NB4 (cell line): ENCODE measurements at regions not wholly inside any gene's neighbourhood (a gene's known extent, or its start where the extent isn't known, plus 50 kb on each side); places are given as distances from the start of the nearest gene placed in this dataset.

Experiments used
- DNase-seq: peaks from one replicate; pipeline ENCODE4 v3.0.0; 2010; ENCODE audit warnings: low read depth
- H3K4me3 ChIP-seq: one replicate; pipeline ENCODE4 v1.5.1; 2011; ENCODE audit warnings: mild to moderate bottlenecking, low read depth, low read length, moderate library complexity
- MAX ChIP-seq: IDR thresholded peaks from 2 replicates; pipeline ENCODE4 v1.6.1; 2011; ENCODE audit warnings: low read depth, low read length
- MYC ChIP-seq: IDR thresholded peaks from 2 replicates; pipeline ENCODE4 v1.6.1; 2011; ENCODE audit warnings: low read depth, low read length
- POLR2A ChIP-seq: IDR thresholded peaks from 2 replicates; pipeline ENCODE4 v1.6.1; 2011; ENCODE audit warnings: mild to moderate bottlenecking; ENCODE audit not compliant: insufficient read length; ENCODE audit errors: extremely low read depth
- TF ChIP-seq, protein P1 (sequence below): IDR thresholded peaks from one replicate; pipeline ENCODE4 v1.5.1; 2012; ENCODE audit warnings: low read depth, low read length

- H3K4me3 ChIP-seq: no peak overlapping the region
- no peak for DNase-seq
- TF ChIP-seq MAX: no peak
- TF ChIP-seq, protein P1, sequence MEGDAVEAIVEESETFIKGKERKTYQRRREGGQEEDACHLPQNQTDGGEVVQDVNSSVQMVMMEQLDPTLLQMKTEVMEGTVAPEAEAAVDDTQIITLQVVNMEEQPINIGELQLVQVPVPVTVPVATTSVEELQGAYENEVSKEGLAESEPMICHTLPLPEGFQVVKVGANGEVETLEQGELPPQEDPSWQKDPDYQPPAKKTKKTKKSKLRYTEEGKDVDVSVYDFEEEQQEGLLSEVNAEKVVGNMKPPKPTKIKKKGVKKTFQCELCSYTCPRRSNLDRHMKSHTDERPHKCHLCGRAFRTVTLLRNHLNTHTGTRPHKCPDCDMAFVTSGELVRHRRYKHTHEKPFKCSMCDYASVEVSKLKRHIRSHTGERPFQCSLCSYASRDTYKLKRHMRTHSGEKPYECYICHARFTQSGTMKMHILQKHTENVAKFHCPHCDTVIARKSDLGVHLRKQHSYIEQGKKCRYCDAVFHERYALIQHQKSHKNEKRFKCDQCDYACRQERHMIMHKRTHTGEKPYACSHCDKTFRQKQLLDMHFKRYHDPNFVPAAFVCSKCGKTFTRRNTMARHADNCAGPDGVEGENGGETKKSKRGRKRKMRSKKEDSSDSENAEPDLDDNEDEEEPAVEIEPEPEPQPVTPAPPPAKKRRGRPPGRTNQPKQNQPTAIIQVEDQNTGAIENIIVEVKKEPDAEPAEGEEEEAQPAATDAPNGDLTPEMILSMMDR: no peak
Observed at GRCh38 chr2:53259395-53260009, 508.1 kb upstream of the CHAC2 start.

DNA sequence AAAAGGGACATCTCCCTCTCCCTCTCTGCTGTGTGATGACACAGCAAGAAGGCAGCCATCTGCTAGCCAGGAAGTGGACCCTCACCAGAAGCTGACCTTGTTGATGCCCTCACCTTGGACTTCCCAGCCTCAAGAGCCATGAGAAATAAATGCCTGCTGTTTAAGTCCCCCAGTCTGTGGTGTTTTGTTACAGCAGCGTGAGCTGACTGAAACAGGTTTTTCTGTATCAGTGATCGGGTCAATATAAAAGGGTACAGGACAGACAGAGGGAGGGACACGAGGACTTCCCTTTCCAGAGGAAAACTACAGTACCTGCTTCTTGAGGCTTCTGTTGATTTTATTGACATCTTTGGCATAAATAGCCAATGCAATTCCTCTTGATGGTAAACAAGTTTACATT, 510.3 kb upstream of the CHAC2 start:
- no peak for DNase-seq
- no peak for TF ChIP-seq MYC
- no peak for TF ChIP-seq POLR2A
- TF ChIP-seq MAX: no peak
- H3K4me3 ChIP-seq: no peak overlapping the region

- TF ChIP-seq, protein P1: no peak
- no peak for TF ChIP-seq MAX
- H3K4me3 ChIP-seq: no peak overlapping the region
- no peak for DNase-seq
Observed at GRCh38 chr2:53253244-53253643, 514.4 kb upstream of the CHAC2 start.

DNA sequence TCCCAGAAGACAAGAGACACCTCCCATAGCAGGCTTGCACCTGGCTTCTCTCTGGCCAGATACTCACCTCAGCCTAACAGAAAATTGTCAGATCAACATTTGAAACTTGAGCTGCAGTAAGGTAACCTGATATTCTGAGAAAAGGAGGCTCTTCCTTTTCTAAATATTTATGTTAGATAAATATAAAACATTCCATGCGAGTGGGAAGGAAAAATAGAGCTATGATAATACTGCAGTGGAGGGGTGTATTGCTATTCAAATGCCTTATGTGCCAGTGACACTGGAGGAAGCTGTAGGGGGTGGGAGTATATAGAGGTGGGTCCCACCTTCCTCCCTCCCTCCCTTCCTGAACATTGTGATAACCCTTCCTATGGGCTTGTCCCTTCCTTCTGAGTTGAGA, 515.5 kb upstream of the CHAC2 start:
- DNase-seq: no peak
- H3K4me3 ChIP-seq: no peak overlapping the region
- TF ChIP-seq MYC (no peak), POLR2A (no peak), MAX (no peak)
- TF ChIP-seq, protein P1: no peak

DNA sequence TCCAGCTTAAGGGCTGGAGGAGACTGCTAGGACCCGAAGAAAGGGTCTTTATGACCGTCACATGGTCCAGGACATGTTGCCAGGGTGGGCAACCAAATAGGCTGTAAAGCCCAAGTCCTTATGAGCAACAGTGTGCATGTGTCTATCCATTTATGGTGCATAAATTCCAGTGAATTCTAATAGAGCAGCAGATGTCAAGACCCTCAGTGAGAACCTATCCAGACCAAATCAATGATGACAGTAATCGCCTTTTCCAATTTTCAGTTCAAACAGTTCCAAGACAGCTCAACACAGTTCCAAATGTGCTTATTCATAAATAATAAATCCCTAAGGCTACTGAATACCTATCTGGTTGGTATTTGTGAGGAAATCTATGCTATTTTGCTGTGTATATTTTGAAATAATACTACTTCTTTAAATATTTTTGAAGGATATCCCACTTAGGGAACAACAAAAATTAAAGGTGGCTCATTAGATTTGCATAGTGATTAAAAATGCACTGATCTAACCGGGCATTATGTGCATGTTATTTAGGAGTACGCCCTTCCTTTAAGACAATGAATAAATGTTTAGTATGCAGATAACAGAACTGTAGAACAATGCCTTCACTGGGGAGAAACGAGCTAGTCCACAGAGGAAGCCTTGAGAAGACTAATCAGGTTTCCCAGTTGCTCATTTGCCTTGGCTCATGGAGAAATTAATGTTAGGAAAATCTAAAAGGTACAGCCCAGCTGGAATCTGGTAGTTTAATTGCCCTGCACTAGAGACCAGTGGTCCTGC, 519.5 kb upstream of the CHAC2 start:
- TF ChIP-seq, protein P1: no peak
- no peak for TF ChIP-seq POLR2A
- no peak for TF ChIP-seq MYC
- TF ChIP-seq MAX: no peak
- no peak for DNase-seq
- H3K4me3 ChIP-seq: no peak overlapping the region

GRCh38 chr2:53243430-53243829, 524.2 kb upstream of the CHAC2 start:
- no peak for DNase-seq
- TF ChIP-seq MYC (no peak), POLR2A (no peak), MAX (no peak)
- TF ChIP-seq, protein P1: no peak
- no peak overlapping the region for H3K4me3 ChIP-seq
